Caco-2 (cell line): ENCODE measurements at regions not wholly inside any gene's neighbourhood (a gene's known extent, or its start where the extent isn't known, plus 50 kb on each side); places are given as distances from the start of the nearest gene placed in this dataset.

Source experiments
- BruUV-seq: library from RNA; stranded (reverse); fragments of 400-500 nt; replicated peaks from 2 replicates; lab custom pipeline; 2021; lab: Mats Ljungman, UMichigan
- CTCF ChIA-PET: fragments of 300-600 bp; sonication (Branson Sonifier 250); formaldehyde crosslinking; loops from one replicate; lab custom pipeline; 2022; ENCODE audit warnings: antibody characterized with exemption; lab: Charles Lee
- POLR2A ChIA-PET: fragments of 300-600 bp; sonication (Branson Sonifier 250); formaldehyde crosslinking; loops from one replicate; lab custom pipeline; 2022; ENCODE audit warnings: antibody characterized with exemption; lab: Charles Lee
- DNase-seq, 2 experiments: peaks; one replicate each; pipeline versions ENCODE4 v3.0.0 to v3.0.0-alpha.2; 2020 to 2022
- H3K27me3 ChIP-seq: replicated peaks from 2 replicates; pipeline ENCODE4 v1.6.0; 2011; ENCODE audit warnings: low read length; ENCODE audit not compliant: control insufficient read depth, insufficient read depth
- H3K36me3 ChIP-seq: 2 replicates; pipeline ENCODE4 v1.5.1; 2011; ENCODE audit warnings: low read length; ENCODE audit not compliant: control insufficient read depth, insufficient read depth
- H3K4me1 ChIP-seq: fragments of 250-450 bp; sonication (Bioruptor Pico); 2 replicates; pipeline ENCODE4 v1.5.1; 2020; ENCODE audit warnings: mild to moderate bottlenecking
- H3K4me3 ChIP-seq: 2 replicates; pipeline ENCODE4 v1.5.1; 2011; ENCODE audit warnings: low read depth, mild to moderate bottlenecking, control low read depth, low read length
- H3K9me3 ChIP-seq: fragments of 250-450 bp; sonication (Bioruptor Pico); 2 replicates; pipeline ENCODE4 v1.5.1; 2020; ENCODE audit warnings: mild to moderate bottlenecking, moderate library complexity
- H3K27ac Mint-ChIP-seq: one replicate; pipeline ENCODE4 v1.8.0; 2022; ENCODE audit warnings: mixed read lengths; ENCODE audit not compliant: unreplicated experiment
- H3K27me3 Mint-ChIP-seq: one replicate; pipeline ENCODE4 v1.8.0; 2022; ENCODE audit warnings: mixed read lengths; ENCODE audit not compliant: insufficient read depth, unreplicated experiment
- H3K36me3 Mint-ChIP-seq: one replicate; pipeline ENCODE4 v1.8.0; 2022; ENCODE audit warnings: mild to moderate bottlenecking, mixed read lengths; ENCODE audit not compliant: insufficient read depth, unreplicated experiment
- H3K4me1 Mint-ChIP-seq: one replicate; pipeline ENCODE4 v1.8.0; 2022; ENCODE audit warnings: low read depth, mixed read lengths; ENCODE audit not compliant: unreplicated experiment
- H3K4me3 Mint-ChIP-seq: one replicate; pipeline ENCODE4 v1.8.0; 2022; ENCODE audit warnings: mild to moderate bottlenecking, moderate library complexity, mixed read lengths; ENCODE audit not compliant: unreplicated experiment
- H3K9me3 Mint-ChIP-seq: one replicate; pipeline ENCODE4 v1.8.0; 2022; ENCODE audit warnings: mixed read lengths; ENCODE audit not compliant: unreplicated experiment
- intact Hi-C: fragments of 100-400 bp; cut with micrococcal nuclease; formaldehyde crosslinking; loops from one replicate; pipeline ENCODE4 v1.10.0; 2022; ENCODE audit not compliant: unreplicated experiment
- TF ChIP-seq, protein P1 (sequence below), 2 experiments: fragments of 200-600 bp in 1 of 2; IDR thresholded peaks; 1 replicate in 1 of 2; 2 replicates in 1 of 2; pipeline versions ENCODE4 v1.5.1 to v1.8.0; 2011 to 2022; ENCODE audit warnings: antibody characterized with exemption in 1 of 2, control low read depth in 1 of 2, inconsistent platforms in 1 of 2, low read depth in 1 of 2, low read length in 1 of 2, mild to moderate bottlenecking in 1 of 2, moderate library complexity in 1 of 2; ENCODE audit not compliant: insufficient read depth in 1 of 2, severe bottlenecking in 1 of 2, unreplicated experiment in 1 of 2

DNA sequence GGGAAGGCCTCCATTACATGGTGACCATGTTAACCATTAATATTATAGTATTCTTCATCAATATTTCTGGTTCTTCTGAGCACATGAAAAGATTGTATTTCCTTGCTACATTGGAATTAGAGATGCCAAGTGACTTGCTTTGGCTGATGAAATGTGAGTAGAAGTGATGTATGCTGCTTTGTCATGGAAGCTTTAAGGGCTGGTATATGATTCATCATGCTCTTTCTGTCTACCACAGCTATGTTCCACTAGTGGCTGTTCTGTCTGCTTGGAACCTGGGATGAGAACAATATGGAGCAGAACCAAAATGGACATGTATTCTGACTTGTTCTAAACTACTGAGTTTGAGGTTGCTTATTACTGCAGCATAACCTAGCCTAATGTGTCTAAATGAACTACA is 163.3 kb downstream of the TM2D1 start:
- Histone ChIP-seq H3K36me3 (no peaks in the 10 kb centered on the region), H3K4me3 (no peak overlapping the region), H3K27me3 (no peaks in the 10 kb centered on the region), H3K9me3 (no peaks in the 10 kb centered on the region), H3K4me1 (no peaks in the 10 kb centered on the region)
- BruUV-seq, result no TSS peak
- Mint-ChIP-seq H3K4me1 (no peaks in the 10 kb centered on the region), H3K36me3 (no peaks in the 10 kb centered on the region), H3K27ac (no peak overlapping the region), H3K27me3 (no peaks in the 10 kb centered on the region), H3K4me3 (no peak overlapping the region), H3K9me3 (peaks cover 1% of the 10 kb centered on the region)
- ChIA-PET POLR2A (no interaction called here), CTCF (no interaction called here)
- TF ChIP-seq, protein P1, sequence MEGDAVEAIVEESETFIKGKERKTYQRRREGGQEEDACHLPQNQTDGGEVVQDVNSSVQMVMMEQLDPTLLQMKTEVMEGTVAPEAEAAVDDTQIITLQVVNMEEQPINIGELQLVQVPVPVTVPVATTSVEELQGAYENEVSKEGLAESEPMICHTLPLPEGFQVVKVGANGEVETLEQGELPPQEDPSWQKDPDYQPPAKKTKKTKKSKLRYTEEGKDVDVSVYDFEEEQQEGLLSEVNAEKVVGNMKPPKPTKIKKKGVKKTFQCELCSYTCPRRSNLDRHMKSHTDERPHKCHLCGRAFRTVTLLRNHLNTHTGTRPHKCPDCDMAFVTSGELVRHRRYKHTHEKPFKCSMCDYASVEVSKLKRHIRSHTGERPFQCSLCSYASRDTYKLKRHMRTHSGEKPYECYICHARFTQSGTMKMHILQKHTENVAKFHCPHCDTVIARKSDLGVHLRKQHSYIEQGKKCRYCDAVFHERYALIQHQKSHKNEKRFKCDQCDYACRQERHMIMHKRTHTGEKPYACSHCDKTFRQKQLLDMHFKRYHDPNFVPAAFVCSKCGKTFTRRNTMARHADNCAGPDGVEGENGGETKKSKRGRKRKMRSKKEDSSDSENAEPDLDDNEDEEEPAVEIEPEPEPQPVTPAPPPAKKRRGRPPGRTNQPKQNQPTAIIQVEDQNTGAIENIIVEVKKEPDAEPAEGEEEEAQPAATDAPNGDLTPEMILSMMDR (IDR thresholded peaks at IDR 0.05; ENCODE audit: insufficient read depth in 1 of 2, low read depth in 1 of 2, low read length in 1 of 2, severe bottlenecking in 1 of 2, unreplicated experiment in 1 of 2), result no peak
- intact Hi-C loops, result no loop called here
- DNase-seq, result no peak

DNA sequence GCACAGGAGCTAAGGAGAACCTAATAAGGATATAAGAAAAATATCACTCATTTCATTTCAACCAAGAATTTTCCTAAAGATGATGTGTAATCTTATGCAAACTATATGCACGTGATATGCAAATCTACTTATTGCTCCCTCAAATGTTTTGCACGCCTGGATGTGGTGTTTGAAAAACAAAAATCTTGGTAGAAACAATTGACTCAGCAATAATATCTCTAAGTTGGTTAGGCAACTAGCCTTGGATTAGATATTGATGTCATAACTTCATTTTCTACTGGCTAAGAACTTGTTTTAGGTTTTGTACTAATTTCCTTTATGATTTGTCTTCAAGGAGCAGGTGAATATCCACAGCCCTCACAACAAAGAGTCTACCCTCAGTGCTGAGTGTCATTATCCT is 164.6 kb downstream of the TM2D1 start:
- POLR2A ChIA-PET, result no interaction called here

DNA sequence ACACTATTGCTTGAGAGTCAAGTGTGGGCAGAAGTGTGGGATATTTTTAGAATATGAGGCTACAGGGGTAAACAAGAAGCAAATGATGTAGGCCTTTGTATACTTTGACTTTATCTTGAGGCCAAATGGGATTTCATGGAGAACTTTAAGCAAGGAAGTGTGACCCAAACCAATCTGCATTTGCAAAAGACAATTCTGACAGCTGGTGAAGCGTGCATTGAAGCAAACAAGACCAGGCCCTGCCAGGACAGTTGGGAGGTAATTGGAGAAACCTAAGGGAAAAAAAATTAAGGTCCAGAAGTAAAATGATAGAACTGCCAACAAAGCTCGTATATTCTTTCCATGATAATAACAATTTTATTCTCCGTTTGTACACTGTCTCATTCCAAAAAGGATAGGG is 168.3 kb downstream of the TM2D1 start:
- Histone ChIP-seq H3K4me1 (no peaks in the 10 kb centered on the region), H3K36me3 (no peaks in the 10 kb centered on the region), H3K4me3 (no peak overlapping the region), H3K27me3 (no peaks in the 10 kb centered on the region), H3K9me3 (no peaks in the 10 kb centered on the region)
- Mint-ChIP-seq H3K9me3 (peaks cover 19% of the 10 kb centered on the region), H3K4me3 (no peak overlapping the region), H3K27me3 (peaks cover 4% of the 10 kb centered on the region), H3K4me1 (no peaks in the 10 kb centered on the region), H3K27ac (no peak overlapping the region), H3K36me3 (no peaks in the 10 kb centered on the region)
- ChIA-PET CTCF (no interaction called here), POLR2A (no interaction called here)
- intact Hi-C loops, result no loop called here
- BruUV-seq, result no TSS peak
- DNase-seq, result no peak
- TF ChIP-seq, protein P1 (IDR thresholded peaks at IDR 0.05; ENCODE audit: insufficient read depth in 1 of 2, low read depth in 1 of 2, low read length in 1 of 2, severe bottlenecking in 1 of 2, unreplicated experiment in 1 of 2), result no peak

More for the DNA sequence above, 164.6 kb downstream of the TM2D1 start:
- Histone ChIP-seq H3K36me3 (no peaks in the 10 kb centered on the region), H3K27me3 (no peaks in the 10 kb centered on the region), H3K4me1 (no peaks in the 10 kb centered on the region), H3K9me3 (no peaks in the 10 kb centered on the region), H3K4me3 (no peak overlapping the region)
- DNase-seq, result no peak
- H3K9me3 Mint-ChIP-seq, result peaks cover 11% of the 10 kb centered on the region
- no peak overlapping the region for H3K27ac Mint-ChIP-seq
- CTCF ChIA-PET, result no interaction called here
- BruUV-seq, result no TSS peak
- H3K27me3 Mint-ChIP-seq, result no peaks in the 10 kb centered on the region
- TF ChIP-seq, protein P1 (IDR thresholded peaks at IDR 0.05; ENCODE audit: insufficient read depth in 1 of 2, low read depth in 1 of 2, low read length in 1 of 2, severe bottlenecking in 1 of 2, unreplicated experiment in 1 of 2), result no peak
- intact Hi-C loops, result no loop called here
- no peak overlapping the region for H3K4me3 Mint-ChIP-seq
- H3K36me3 Mint-ChIP-seq, result no peaks in the 10 kb centered on the region
- H3K4me1 Mint-ChIP-seq, result no peaks in the 10 kb centered on the region
